NAMALWA (cell line): ENCODE measurements at regions not wholly inside any gene's neighbourhood (a gene's known extent, or its start where the extent isn't known, plus 50 kb on each side); places are given as distances from the start of the nearest gene placed in this dataset.

Source experiments
- DNase-seq: peaks from one replicate; pipeline ENCODE4 v3.0.0-alpha.2; 2015; ENCODE audit warnings: low spot score

DNA sequence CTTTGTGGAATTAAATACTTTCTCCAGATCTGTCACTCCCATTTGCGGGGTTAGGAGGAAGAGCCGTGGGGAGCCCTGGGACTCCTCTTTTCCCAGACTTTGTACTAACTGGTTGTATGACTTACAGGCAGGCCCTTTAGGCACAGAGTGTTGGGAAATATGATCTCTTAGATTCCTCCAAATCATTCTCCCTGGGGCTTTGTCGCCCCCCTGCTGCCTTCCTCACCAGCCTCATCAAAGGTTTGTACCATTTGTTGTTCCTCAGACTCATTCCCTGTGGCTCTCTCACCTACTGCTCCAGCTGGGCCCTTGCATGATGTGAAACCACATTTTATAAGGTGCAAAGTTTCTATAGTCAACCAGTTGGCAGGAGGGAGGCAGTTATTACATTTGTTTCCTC is 56.4 kb downstream of the CRYGS start:
- DNase-seq: no peak

DNA sequence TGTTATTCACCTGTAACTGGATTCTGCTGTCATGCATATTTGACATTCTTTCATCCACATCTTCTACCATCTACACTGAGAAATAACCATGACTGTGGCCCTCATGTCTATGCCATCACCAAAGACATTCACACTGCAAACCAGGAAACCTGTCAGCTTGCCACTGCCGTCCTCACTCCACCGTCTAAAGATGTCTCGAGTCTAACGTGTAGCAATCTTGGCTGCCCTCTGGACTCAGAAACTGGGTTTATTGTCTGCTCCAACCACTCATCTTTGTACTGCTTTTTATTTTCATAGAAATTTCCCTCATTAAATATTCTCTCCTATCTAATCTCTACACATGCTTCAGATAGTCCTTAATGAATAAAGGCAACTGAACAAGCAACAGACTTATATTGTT is 57.1 kb downstream of the CRYGS start:
- no peak for DNase-seq

DNA sequence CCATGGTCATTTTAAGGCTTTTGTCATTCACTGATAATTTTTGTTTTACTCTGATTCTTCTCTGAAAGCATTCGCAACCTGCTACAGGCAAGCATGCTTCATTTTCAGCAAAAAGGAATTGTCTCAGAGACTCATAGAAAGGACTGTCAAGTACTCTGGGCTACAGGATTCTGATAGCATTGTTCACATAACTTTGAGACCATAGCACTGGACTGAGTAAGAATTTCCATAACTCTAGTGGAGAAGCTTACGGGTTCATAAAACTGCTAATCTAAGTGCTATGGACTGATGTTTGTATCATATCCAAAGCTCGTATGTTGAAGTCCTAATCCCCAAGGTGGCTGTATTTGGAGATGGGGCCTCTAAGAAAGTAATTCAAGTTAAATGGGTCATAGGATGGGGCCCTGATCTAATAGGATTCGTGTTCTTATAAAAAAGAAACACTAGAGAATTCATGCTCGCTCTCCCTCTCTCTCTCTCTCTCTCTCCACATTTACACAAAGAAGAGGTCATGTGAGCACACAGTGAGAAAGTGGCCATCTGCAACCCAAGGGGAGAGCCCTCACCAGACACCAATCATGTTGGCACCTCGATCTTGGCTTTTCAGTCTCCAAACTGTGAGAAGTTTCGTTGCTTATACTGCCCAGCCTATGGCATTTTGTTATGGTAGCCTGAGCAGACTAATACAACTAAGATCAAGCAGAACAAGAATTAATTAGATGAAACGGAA is 60.4 kb downstream of the CRYGS start:
- no peak for DNase-seq

DNA sequence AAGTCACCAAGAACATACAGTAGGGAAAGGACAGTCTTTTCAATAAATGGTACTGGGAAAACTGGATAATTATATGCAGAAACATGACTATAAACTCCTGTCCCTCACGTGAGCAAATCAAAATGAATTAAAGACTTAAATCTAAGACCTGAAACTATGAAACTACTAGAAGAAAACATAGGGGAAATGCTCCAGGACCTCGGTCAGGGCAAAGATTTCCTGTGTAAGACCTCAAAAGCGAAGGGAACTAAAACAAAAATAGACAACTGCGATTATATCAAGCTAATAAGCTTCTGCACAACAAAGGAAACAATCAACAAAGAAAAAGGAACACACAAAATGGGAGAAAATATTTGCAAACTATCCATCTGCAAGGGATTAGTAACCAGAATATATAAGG is 62.7 kb downstream of the CRYGS start:
- no peak for DNase-seq

DNA sequence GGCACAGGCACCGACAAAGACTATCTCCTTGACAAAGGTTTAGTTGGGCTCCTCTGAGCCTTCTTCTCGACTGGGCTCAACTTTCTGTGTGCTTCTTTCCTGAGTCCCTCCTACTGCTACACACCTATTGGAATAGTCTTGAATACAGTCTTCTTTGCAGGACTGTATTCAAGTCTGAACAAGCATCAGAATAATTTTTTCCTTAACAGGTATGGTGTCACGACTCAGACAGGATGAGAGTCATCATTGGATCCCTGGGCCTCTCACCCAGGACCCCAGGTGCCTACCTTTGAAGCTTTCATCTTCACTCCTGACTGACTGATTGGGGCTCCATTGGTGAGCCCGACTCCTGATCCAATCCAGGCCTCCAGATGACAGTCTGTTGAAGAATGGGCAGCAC is 66.3 kb downstream of the CRYGS start:
- no peak for DNase-seq

DNA sequence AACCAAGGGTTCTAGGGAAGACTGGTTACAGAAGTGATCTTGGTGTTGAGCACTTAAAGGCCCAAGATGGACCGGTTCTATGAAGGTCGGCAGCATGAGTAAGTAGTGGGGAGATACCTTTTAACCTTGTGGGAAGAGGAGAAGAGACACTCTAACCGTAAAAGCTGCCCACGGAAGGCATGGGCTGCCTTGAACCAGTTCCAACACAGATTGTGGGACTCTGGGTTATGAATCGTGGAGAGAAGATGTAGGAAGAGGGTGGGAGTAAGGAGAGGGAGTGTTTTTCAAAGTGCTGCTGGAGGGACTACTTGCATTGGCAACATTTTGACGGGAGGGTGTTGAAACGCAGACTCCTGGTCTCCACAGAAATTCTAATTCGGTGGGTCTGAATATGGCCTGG is 67.1 kb downstream of the CRYGS start:
- no peak for DNase-seq

DNA sequence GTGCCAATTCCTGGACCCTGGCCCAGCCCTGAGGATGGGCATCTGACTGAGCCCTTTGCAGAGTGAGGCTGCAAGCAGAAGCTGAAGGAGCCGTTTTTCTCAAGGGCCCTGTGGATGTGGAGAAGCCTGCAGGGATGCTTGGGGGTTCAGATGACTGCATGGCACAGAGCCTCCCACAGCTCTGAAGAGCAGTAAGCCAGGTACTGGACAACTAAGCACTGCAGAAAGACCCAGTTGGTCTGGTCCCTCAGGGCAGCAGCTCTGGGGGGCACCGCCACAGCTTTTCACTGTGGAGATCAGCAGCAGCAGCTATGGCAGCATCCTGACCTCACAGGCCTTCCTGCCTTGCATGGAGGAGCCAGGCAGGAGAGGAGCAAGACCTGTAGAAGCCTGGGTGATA is 67.6 kb downstream of the CRYGS start:
- DNase-seq: no peak

DNA sequence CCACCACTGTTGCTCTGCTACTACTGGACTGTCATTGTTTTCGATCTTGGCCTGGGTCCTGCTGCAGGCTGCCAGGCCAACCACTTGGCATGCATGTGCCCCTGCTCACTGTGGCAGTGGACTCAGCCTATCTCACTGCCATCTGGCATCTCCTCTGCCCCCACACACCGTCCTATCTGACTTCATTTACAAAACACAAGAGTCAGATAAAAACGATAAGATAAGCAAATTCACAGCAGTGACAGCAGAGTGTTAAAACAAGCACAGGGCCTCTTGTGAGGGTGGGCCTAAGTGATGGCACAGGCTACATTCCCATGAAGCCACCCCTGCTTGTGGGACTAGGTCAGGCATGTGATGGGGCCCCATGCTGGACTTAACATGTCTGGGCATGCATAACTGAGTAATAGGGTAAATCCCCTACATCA is 68.1 kb downstream of the CRYGS start:
- no peak for DNase-seq

DNA sequence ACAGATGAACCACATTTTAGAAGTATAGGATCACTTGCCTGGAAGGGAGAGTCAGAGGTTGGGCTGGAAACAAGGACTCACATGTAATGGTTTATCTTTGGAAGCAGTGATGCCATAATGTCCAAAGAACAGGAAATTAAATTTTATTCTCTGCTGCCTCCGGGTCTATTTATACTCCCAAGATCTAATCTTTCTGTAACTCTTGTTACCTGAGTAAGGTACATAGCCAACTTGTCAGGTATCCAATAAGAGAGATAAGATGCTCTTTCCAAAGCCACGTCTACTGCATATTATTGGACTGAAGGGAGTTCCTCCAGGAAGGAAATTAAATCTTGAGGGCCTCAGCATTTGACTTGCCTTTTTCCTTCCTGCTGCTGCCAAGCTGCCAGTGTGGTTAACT is 71.0 kb downstream of the CRYGS start:
- no peak for DNase-seq

DNA sequence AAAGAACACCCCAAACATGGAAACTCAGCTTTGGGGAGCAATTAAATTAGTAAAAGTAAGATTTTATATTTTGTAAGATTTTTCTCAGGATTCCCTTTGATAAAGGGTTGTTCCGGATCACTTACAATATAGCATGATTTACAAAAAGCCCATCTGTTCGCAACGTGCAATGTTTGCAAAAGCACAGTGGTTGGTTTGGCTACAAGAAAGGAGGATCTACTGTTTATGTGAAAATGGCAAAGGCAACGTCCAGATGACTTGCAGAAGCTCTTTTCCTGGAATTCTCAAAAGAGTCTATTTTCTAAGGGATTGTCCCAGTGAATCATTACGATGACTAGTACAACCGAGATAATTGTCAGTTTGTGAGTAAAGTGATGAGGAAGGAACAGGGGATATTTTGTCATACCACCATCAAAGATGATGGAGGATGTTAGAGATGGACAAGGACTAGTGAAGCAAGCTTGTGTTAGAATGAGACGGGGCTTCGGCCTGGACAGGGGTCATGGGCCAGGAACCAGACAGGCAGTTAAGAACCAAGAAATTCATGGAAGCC is 71.6 kb downstream of the CRYGS start:
- no peak for DNase-seq

DNA sequence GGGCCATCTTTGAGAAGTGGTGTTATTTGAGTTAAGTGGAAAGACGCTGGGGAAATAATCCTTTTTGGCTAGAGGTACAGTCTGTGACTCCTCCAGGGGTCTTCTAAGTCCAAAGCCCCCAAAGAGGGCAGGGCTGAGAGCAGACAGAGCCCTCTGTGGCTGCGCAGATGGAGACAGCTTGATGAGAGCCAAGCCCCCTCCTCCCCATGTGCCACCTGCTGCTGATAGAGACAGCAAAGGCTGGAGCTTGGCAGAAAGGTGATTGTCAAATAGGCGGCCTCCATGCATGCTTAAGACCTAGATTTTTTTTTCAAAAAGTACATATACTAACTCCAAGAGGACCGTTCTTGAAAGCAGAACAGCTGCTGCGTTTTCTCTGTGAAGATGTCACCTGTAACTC is 72.4 kb downstream of the CRYGS start:
- no peak for DNase-seq

DNA sequence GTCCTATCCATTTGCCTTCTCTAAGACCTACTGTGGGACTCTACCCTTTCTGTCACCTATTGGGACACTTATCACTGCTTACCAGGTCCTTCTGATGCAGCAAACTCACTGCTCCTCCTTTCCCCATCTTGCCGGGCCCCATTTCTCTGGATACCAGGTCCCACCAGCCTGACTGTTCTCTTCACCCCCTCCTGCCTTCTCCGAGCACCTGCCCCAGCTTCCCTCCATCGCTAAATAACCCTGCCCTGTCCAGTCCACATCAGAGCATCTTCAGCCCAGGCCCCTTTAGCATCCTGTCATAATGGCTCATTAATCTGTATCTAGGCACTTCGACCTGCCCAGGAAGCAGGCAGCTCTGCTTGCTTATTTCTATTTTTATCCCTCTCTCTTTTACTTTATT is 74.7 kb downstream of the CRYGS start:
- no peak for DNase-seq

DNA sequence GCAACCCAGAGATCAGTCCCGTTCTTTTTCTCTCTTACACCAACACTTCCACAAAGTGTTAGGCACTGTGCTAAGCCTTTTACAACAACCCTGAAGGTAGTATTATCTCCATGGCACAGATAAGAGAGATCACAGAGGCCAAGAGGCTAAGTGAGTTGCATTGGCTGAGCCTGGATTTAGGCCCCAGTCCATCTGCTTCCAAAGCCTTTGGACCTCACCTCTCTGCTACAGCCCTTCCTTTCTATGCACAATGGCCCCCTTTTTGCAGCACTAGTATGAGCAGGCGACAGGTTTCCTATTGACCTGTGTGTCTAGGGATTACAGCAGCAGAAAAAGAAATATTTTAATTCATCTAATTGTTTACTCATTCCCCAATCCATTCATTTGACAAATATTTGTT is 76.2 kb downstream of the CRYGS start:
- DNase-seq: no peak

DNA sequence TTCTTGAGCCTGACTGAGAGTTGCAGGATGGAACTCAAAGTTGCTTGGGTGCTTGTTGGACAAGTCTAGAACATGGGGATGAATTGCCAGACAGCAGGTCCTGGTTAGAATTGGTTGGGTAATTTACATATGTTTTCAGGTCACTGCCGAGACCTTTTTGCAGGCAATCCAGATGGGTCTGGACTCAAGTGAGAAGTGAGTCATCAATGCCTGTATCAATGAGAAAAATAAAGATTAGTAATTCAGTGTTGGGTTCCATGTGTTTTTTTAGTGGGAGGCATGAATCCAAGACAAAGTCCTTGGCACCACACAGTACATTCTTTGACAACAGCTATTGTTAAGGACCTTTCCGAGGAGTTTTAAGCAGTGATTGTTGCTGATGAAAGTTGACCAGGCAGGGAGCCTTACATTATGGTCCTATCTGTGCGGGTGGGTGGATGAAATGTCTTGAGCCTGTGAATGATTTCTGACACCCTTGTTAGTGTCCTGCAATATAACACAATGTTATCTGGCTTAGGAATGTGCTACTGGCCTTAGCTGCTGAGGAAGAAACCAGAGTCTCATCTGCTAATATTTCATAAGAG is 77.7 kb downstream of the CRYGS start:
- DNase-seq: no peak

DNA sequence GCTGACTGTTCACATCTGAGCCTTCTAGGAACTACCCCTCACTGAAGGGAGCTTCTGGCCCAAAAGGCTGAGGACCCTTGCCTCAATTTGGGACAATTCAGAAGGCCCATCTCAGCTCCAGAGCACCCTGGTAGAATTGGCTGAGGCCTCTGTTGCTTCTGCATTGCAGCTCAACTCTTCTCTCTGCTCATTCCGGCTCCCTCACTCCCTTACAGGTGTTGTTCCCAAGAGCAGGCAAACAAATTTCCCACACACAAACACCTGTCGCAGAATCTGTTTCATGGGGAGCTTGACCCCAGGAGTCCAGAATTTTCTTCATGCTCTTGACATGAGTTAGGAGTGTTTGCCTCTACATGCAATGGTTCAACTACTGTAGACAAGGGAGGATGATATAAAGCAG is 78.7 kb downstream of the CRYGS start:
- no peak for DNase-seq

DNA sequence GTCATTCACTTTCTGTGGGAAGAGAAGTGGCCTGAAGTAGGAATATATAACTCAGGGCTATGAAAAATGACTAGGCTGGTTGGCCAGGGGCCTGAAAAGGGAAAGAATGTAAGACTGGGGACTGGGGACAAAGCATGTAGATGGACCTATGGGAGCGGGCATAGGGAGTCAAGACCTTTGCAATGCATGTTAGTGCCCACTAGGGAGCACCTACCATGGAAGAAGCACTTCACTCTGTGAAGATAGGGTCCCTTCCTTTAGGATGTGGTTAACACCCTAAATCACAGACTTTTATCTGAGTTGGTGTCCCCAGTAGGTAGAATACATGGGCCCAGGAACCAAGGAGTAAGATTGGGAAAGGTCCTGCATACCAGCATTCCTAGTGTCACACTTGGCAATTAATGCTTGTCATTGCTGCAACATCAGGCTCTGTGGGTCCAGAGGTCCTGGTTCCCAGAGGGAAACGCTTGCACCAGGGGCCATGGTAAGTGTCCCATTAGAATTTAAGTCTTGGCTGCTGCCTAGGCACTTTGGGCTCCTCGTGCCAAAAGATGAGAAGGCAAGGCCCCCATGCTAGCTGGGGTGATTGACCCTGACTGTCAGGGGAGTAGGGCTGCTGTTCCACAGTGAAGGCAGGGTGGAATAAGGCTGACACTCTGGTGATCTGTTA is 79.6 kb downstream of the CRYGS start:
- peak; percentile 26 for DNase-seq

DNA sequence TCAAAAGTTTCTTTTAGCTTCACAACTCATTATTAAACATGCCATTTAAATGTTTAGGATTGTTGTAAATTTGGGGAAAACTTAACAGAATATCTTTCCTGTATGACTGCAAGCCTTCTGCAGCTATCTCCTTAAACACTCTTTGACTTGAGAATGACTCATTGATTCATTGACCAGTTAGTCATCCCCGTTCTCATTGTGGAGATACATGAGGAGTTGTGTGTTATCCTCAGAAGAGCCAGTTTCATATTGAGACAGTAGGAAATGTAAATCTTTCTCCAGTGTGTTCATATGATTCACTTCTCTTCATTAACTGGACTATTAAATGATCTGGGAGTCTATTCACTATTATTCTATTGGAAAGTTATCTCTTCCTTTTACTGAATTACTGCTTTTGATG is 83.0 kb downstream of the CRYGS start:
- no peak for DNase-seq

DNA sequence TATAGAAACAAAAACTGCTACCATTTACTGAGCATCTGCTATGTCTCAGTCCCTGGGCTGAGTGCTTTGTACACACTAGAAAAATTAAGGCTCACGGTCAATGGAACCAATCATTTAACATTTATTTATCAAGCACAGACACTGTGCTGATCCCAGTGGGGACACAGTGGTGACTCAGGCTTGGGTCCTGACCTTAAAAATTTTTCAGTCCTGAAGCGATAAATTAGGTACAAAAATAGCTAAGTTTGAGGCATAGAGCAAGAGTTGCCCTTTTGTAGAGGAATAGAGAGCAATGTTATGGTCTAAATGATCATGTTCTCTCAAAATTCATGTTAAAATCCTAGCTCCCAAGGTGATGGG is 85.1 kb downstream of the CRYGS start:
- no peak for DNase-seq

DNA sequence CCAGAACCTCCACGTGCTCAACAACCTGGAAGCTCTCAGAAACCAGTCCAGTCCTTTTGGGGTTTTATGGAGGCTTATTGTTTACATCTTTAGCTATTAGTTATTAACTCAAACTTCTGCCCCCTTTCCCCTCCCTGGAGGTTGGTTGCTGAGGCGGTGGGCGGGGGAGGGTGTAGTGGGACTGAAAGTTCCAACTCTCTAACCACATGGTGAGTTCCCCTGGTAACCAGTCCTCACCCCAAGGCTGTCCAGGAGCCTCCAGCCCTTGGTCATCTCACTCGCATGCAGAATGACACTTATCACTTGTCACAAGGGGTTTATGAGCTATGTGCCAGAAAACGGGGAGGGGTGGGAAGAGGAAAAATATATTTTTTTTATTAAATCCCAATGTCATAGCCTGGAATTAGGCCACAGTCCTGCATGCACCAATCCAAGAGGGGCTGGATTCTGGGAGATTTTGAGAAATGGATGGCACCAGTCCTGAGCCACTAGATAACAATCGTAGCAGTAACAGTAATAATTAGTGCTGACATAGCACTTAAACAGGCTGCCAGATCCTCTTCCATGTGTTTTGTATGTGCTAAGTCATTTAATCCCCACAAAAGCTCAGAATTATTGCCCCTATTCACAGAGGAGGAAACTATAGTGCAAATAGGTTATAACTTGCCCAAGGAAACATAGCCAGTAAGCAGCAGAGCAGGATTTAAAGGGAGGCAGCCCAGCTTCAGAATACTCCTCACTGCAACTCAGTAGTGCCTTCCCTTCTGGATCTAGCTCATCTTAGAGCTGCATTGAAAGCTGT is 85.7 kb downstream of the CRYGS start:
- DNase-seq: no peak

DNA sequence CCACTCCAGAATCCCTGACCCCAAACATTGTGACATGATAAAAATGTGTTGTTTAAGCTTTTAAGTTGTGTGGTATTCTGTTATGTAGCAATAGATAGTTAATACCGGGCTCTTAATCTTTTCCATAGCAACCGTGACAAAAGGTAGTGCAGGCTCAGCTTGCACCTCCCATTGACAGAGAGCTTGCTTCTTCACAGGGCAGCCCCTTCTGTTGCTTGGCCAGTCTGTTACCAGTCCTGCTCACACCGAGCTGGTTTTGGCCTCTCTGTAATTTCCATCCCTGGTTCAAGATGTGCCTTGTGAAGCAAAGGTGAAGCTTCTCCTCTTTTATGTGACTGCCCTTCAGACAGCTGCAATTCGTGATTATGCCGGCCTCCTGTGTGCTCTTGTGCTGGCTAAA is 86.9 kb downstream of the CRYGS start:
- DNase-seq: no peak

DNA sequence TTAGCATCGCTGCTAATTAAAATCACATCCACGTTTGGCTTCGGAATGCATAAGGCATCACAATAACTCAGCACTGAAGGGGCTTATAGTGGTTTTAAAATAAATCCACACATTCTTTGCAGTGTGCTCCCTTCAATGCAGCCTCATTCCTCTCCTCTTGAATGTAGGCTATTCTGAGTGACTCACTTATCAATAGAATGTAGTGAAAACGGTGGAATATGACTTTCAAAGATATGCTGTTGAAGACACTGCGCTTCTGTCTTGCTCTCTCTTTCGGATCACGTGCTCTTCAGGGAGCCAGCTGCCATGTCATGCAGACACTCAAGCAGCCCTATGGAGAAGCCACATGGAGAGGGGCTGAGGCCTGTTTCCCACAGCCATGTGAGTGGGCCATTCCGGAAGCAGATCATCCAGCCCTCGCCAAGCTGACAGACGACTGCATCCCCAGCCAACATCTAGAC is 87.4 kb downstream of the CRYGS start:
- DNase-seq: no peak

DNA sequence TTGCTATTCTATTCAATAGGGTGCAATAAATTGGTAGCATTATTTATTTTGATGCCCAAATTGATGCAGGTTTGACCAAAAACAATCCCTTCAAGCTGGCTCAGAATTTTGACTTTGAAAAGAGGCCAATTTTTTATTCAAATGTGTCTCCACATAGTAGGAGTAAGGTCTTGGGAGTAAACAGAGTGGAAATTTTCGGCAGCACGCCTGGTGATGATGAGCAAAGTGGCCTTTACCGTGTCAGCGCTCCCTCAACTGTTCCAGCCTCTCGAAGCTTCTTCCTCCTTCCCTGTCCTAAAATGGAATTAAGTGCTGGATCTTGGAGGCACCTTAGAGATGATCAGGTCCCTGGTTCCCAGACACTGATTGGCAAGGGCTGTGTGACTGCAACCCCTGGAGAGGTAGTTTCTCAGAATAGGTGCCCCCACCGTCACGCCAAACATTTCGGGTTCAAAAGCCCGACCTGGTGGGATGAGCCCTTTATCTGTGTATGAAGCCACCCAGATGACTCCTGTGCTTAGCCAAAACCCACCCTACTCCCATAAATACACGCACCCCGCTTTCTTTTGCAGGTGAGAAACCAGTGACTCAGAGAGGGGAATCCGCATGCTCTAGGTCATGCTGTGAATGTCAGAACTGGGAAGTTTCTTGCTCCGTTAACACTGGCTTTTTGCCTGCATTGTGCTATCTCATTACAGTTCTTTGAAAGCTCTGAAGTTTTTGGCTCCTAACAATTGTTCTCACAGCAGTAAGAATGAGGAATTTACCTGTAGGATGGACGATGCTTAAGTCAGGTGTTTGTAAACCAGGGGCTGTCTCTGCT is 89.1 kb downstream of the CRYGS start:
- DNase-seq: no peak
